Breast epithelium (tissue), 3 donors: ENCODE measurements at regions not wholly inside any gene's neighbourhood (a gene's known extent, or its start where the extent isn't known, plus 50 kb on each side); places are given as distances from the start of the nearest gene placed in this dataset.

Experiments
- CTCF ChIP-seq, 3 donors: fragments of 450-650 bp; IDR thresholded peaks; one replicate each; pipeline ENCODE4 v1.5.1; 2016 to 2017; ENCODE audit warnings: antibody characterized with exemption in 3 of 3, mild to moderate bottlenecking in 3 of 3, moderate library complexity in 3 of 3
- POLR2A ChIP-seq: fragments of 450-650 bp; IDR thresholded peaks from one replicate; pipeline ENCODE4 v1.6.1; 2016; ENCODE audit warnings: antibody characterized with exemption, mild to moderate bottlenecking, moderate library complexity
- POLR2AphosphoS5 ChIP-seq, 3 donors: sonication (generic); formaldehyde crosslinking; IDR thresholded peaks; one replicate each; pipeline ENCODE4 v1.6.1; 2017; ENCODE audit warnings: antibody characterized with exemption in 3 of 3

- TF ChIP-seq CTCF (IDR thresholded peaks at IDR 0.05) (no peak), POLR2A (no peak), POLR2AphosphoS5 (IDR thresholded peaks at IDR 0.05) (no peak)
These were observed 965.6 kb upstream of the CHORDC1 start for GRCh38 chr11:91188484-91188883.
